ENCODE measurements at regions not wholly inside any gene's neighbourhood (a gene's known extent, or its start where the extent isn't known, plus 50 kb on each side); places are given as distances from the start of the nearest gene placed in this dataset.

DNA sequence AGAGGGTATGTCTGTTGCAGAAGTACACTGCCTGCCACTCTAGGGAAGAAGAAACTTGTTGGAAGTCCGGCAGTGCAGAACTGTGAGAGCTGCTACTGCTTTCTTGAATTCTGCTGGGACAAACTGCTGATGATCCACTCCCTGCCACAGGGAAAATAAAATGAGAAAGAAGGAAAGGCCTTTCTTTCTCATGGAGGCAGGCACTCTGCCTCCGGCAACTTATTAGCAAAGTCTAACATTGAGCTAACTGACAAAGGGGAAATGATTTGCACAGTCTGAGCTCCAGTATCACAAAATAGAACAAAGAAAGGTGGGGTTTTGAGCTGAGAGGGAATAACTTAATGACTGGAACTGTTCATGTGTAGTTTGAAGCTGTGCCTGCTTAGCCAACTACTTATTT, 134.6 kb downstream of the AASDHPPT start:
- BruUV-seq (replicated peaks), result no TSS peak
- FAIRE-seq, result no peak

More for the DNA sequence above, 134.6 kb downstream of the AASDHPPT start:
- H3K9ac ChIP-seq (replicated peaks; ENCODE audit: extremely low read depth, insufficient read depth, low read length), result no peak overlapping the region
- TF ChIP-seq GATA2 (IDR thresholded peaks at IDR 0.05; ENCODE audit: insufficient read depth, insufficient read length, low read depth, low read length), result no peak
- TF ChIP-seq JUN (IDR thresholded peaks at IDR 0.05; ENCODE audit: borderline replicate concordance, insufficient read depth, insufficient read length, low read depth), result no peak
- TF ChIP-seq CTCF (IDR thresholded peaks at IDR 0.05; ENCODE audit: extremely low read depth in 1 of 2, insufficient read depth in 1 of 2, low read depth in 1 of 2, low read length in 2 of 2), result no peak
- no peak for TF ChIP-seq POLR2A (IDR thresholded peaks at IDR 0.05; ENCODE audit: low read depth, low read length)
- no peak for TF ChIP-seq FOS (IDR thresholded peaks at IDR 0.05; ENCODE audit: borderline replicate concordance, insufficient read depth, low read length)
- TF ChIP-seq EZH2 (IDR thresholded peaks at IDR 0.05; ENCODE audit: borderline replicate concordance, low read depth, low read length, severe bottlenecking), result no peak
- H3K79me2 ChIP-seq (ENCODE audit: control insufficient read depth, insufficient read depth, low read length), result no peaks in the 10 kb centered on the region
- no peak overlapping the region for H2AFZ ChIP-seq (ENCODE audit: low read depth, low read length)
- CTCF ChIA-PET, result no interaction called here
- H3K36me3 ChIP-seq (ENCODE audit: control insufficient read depth in 2 of 2, extremely low read depth in 1 of 2, insufficient read depth in 2 of 2, low read length in 2 of 2), result no peaks in the 10 kb centered on the region
- no peak overlapping the region for H3K27ac ChIP-seq (ENCODE audit: insufficient read depth, low read depth, low read length)
- H3K9me3 ChIP-seq (replicated peaks; ENCODE audit: control insufficient read depth, insufficient read depth, low read length), result no peaks in the 10 kb centered on the region
- no peak for DNase-seq (ENCODE audit: low read depth, low spot score)
- intact Hi-C loops (cut with micrococcal nuclease) (no loop called here), dilution Hi-C loops (cut with MboI; ENCODE audit: extremely low pct_ligation_motif_present, low sequenced_read_pairs) (no loop called here)
- H4K20me1 ChIP-seq (replicated peaks; ENCODE audit: control insufficient read depth, extremely low read depth, insufficient read depth, low read length), result no peaks in the 10 kb centered on the region
- H3K4me3 ChIP-seq (replicated peaks in 1 of 3; ENCODE audit: insufficient read depth in 1 of 3, low read depth in 1 of 3, low read length in 3 of 3), result no peak overlapping the region
- no peaks in the 10 kb centered on the region for H3K9me1 ChIP-seq (replicated peaks; ENCODE audit: control insufficient read depth, extremely low read depth, insufficient read depth, low read length)
- no peaks in the 10 kb centered on the region for H3K4me1 ChIP-seq (ENCODE audit: control insufficient read depth, extremely low read depth, insufficient read depth, low read length)
- POLR2A ChIA-PET, result no interaction called here
- H3K27me3 ChIP-seq (ENCODE audit: control insufficient read depth in 2 of 2, insufficient read depth in 2 of 2, low read length in 2 of 2), result no peaks in the 10 kb centered on the region
- no peak overlapping the region for H3K4me2 ChIP-seq (ENCODE audit: insufficient read depth, low read length)

Measured in endothelial cell of umbilical vein (primary cell).